ENCODE measurements at regions not wholly inside any gene's neighbourhood (a gene's known extent, or its start where the extent isn't known, plus 50 kb on each side); places are given as distances from the start of the nearest gene placed in this dataset.

GRCh38 chr10:61110188-61110844, 166.3 kb upstream of the RHOBTB1 start:
- FAIRE-seq (no peak), DNase-seq (ENCODE audit: insufficient read length, low spot score) (no peak)

DNA sequence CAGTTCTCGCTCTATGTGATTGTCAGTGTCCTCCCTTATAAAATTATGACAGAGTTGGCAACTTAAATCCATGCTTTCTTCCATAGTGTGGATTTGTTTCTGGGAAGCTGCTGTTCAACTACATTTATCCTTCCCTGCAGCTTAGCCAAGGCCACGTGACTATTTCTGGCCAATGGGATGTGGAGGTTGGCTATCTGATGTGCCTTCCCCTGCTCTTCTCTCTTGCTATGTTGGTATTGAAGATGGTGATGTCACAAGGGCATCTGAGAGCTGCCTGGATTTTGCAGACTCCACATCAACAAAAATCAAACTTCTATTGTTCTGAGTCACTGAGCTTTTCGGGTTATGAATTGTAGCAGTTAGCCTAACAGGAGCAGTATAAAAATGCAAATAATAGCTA, 164.9 kb upstream of the RHOBTB1 start:
- FAIRE-seq (no peak), DNase-seq (ENCODE audit: insufficient read length, low spot score) (no peak)

- DNase-seq (ENCODE audit: insufficient read length, low spot score) (no peak), FAIRE-seq (no peak)
These were observed 156.9 kb upstream of the RHOBTB1 start for GRCh38 chr10:61100887-61101286.

DNA sequence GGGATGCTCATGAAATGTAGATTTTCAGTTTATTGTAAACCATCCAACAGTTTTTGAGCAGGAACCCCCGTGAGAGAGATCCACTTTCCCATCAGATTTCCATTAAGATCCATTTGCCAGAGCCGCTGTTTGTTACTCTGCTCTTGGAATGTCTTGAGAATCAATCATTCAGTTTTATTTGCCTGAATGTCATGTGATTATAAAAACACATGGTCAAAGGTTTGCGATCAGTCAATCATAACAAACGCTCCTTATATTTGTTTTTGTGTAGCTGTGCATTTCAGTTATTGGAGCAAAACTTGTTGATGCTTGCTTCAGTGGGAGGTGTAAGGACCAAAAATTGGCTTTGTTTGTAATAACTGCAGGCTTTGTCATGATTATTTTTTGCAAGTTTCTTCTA, 155.8 kb upstream of the RHOBTB1 start:
- DNase-seq (ENCODE audit: insufficient read length, low spot score) (no peak), FAIRE-seq (no peak)

GRCh38 chr10:61098966-61099365, 155.0 kb upstream of the RHOBTB1 start:
- FAIRE-seq: no peak
- DNase-seq (ENCODE audit: insufficient read length, low spot score): no peak

GRCh38 chr10:61097026-61097425, 153.0 kb upstream of the RHOBTB1 start:
- DNase-seq (ENCODE audit: insufficient read length, low spot score) (no peak), FAIRE-seq (no peak)

DNA sequence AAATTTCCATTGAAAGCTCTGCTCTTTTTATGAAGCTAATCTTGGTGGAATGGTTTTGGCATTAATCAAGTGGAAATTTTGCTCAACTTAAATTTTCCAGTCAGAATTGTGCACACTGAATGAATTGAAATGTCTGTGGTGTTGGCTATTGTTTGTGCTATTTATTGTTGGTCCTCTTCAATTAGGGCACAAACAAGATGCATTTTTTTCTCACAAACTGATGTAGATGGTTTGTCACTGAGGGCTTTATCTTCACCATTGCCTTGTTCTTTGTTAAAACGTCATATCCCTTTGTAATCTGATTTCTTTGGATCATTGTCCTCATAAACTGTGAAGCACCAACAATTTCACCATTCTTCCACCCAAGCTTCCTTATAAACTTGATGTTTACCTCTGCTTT, 152.1 kb upstream of the RHOBTB1 start:
- no peak for DNase-seq (ENCODE audit: insufficient read length, low spot score)
- FAIRE-seq: no peak

DNA sequence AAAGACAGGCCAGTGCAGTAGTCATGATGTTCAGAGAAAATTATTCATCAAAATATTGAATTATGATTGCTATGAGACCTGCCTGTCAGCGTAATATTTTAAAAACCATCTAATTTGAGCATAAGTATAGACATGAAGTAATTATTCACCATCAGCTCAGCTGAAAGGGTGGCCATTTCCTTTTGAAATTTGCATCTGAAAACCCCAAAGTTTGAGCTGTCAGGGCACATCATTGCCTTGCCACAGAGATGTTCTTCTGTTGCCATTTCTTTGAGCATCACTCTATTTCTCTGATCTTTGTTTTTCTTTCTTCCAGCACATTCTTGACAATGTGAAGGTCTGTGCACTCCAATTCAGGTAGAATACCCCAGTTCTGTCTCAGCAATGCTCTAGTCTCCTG, 147.5 kb upstream of the RHOBTB1 start:
- FAIRE-seq: no peak
- DNase-seq (ENCODE audit: insufficient read length, low spot score): no peak

GRCh38 chr10:61089251-61089650, 145.3 kb upstream of the RHOBTB1 start:
- DNase-seq (ENCODE audit: insufficient read length, low spot score): no peak
- FAIRE-seq: no peak

DNA sequence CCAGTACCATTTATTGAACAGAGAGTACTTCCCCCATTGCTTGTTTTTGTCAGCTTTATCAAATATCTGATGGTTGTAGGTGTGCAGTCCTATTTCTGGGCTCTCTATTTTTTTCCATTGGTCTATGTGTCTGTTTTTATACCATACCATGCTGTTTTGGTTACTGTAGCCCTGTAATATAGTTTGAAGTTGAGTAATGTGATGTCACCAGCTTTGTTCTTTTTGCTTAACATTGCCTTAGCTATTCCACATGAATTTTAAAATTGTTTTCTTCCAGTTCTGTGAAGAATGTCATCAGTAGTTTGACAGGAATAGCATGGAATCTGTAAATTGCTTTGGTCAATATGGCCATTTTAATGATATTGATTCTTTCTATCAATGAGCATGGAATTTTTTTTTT, 140.5 kb upstream of the RHOBTB1 start:
- no peak for DNase-seq (ENCODE audit: insufficient read length, low spot score)
- FAIRE-seq: no peak

- FAIRE-seq (no peak), DNase-seq (ENCODE audit: insufficient read length, low spot score) (no peak)
These were observed 137.3 kb upstream of the RHOBTB1 start for GRCh38 chr10:61081301-61081700.

- no peak for FAIRE-seq
- DNase-seq (ENCODE audit: insufficient read length, low spot score): no peak
These were observed 134.7 kb upstream of the RHOBTB1 start for GRCh38 chr10:61078542-61079275.

- FAIRE-seq (no peak), DNase-seq (ENCODE audit: insufficient read length, low spot score) (no peak)
These were observed 132.7 kb upstream of the RHOBTB1 start for GRCh38 chr10:61076572-61077114.

- FAIRE-seq (no peak), DNase-seq (ENCODE audit: insufficient read length, low spot score) (no peak)
These were observed 129.4 kb upstream of the RHOBTB1 start for GRCh38 chr10:61073391-61073790.

DNA sequence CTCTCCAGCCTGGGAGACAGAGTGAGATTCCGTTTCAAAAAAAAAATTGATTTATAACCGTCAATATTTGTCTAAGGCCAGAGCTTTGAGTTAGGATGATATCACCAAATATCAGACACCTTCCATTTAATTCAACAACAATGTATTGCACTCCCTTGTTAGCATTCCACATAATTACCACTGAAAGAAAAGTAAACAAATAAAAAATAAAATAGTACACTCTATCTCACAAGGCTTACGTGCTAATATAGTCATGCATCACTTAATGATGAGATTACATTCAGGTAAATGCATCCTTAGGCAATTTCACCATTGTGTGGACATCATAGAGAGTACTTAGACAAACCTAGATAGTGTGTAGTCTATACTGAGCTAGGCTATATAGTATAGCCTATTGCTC, 127.6 kb upstream of the RHOBTB1 start:
- DNase-seq (ENCODE audit: insufficient read length, low spot score): no peak
- no peak for FAIRE-seq

DNA sequence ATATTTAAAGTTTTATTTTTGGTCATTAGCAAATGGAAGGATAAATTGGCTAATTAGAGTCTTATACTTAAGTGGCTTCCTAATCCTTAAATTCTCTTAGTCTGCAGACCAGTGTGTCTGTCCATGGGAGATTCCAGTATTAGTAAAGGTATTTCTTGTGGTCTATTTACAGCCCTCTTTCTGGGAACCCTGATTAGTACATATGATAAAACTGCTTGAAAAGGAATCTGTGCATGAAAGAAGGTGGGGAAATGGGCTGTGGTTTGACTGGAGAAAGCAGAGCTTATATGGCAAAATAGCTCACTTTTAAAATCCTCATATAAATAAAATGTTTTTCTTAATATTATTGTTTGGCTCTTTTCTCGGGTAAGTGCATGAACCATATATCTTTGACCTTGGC, 124.5 kb upstream of the RHOBTB1 start:
- FAIRE-seq (no peak), DNase-seq (ENCODE audit: insufficient read length, low spot score) (no peak)

DNA sequence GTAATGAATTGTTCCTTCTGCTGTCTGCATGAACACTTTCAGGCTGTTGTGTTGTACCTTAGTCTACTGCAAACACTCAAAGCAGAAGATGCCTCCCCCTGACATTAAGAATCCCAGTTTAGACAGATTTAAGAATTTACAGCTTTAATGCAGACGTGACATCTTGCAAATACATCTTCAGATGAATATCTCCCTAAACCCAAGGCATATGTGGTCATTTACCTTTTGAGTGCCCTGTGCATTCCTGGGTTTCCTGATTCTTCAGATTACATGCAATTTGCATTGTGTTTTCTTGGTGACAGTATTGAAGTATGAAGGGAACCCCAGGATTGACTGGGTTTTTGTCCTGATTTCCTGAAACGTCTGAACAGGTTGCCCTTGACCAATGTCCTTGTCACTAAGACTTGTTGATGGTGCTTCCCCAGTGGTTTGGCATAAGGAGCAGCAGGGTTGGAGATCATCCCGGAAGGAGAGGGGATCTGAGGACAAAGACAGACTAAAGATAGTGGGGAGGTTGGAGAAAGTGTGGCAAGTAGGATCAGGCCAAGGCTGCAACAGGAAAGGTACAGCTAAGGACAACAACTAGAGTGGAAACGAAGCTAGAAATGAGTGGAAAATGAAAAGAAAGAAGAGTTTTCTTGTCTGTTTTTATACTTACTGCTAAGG, 123.8 kb upstream of the RHOBTB1 start:
- FAIRE-seq: no peak
- DNase-seq (ENCODE audit: insufficient read length, low spot score): no peak

- no peak for FAIRE-seq
- DNase-seq (ENCODE audit: insufficient read length, low spot score): no peak
These were observed 122.8 kb upstream of the RHOBTB1 start for GRCh38 chr10:61066661-61067344.

DNA sequence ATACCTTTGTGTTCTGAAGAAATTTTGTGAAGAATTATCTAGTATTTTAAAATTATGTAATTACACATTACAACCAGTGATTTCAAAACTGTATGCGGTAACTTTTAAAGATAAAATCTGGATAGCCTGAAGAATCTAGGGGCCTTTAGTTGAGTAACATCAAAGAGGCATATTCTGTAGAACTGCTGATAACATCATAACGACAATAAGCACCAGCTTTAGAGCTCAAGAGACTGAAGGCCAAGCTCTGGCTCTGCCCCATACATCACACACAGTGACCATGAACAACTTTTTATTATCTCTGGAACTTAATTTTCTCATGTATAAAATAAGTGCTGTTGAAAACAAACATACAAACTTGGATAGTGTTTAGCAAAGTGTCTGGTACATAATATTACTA, 121.1 kb upstream of the RHOBTB1 start:
- FAIRE-seq (no peak), DNase-seq (ENCODE audit: insufficient read length, low spot score) (no peak)

DNA sequence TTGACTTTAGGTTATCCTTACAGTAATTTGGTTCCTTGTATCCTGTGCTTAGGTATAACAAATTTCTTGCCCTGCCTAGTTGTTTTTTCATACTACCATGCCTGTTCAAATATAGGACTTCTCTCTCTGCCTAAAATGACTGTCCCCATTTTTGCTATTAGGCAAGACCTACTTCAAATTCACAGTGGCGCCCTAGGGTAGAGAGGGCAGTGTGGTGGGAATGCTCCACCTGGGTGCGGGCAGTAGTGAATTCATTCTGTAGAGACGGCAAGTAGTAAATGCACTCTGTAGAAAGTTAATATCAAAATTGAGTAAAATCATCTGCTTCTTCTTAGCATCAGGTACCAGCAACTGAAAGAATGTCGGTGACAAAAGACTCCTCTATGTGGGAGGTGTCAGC, 120.4 kb upstream of the RHOBTB1 start:
- no peak for DNase-seq (ENCODE audit: insufficient read length, low spot score)
- FAIRE-seq: no peak

DNA sequence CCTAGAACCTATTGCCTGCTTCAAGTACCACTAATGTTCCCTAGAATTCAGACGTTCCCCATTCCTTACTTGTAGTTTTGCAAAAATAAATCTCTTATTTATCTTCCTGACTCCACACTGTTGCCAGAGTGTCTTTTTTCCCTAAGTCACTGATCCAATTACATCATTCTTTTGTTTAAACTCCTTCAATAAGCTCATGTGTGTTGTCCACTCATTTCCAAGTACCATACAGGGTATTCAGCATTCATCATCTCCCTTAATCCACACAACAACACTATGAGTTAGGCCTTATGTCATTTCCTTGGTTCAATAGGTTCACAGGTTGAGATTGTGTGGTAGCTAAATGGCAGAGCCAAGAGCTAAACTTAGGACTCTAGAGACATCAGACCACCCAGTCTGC, 119.9 kb upstream of the RHOBTB1 start:
- DNase-seq (ENCODE audit: insufficient read length, low spot score) (no peak), FAIRE-seq (no peak)

All from HTR-8/SVneo (cell line).